ENCODE measurements at regions not wholly inside any gene's neighbourhood (a gene's known extent, or its start where the extent isn't known, plus 50 kb on each side); places are given as distances from the start of the nearest gene placed in this dataset.

DNA sequence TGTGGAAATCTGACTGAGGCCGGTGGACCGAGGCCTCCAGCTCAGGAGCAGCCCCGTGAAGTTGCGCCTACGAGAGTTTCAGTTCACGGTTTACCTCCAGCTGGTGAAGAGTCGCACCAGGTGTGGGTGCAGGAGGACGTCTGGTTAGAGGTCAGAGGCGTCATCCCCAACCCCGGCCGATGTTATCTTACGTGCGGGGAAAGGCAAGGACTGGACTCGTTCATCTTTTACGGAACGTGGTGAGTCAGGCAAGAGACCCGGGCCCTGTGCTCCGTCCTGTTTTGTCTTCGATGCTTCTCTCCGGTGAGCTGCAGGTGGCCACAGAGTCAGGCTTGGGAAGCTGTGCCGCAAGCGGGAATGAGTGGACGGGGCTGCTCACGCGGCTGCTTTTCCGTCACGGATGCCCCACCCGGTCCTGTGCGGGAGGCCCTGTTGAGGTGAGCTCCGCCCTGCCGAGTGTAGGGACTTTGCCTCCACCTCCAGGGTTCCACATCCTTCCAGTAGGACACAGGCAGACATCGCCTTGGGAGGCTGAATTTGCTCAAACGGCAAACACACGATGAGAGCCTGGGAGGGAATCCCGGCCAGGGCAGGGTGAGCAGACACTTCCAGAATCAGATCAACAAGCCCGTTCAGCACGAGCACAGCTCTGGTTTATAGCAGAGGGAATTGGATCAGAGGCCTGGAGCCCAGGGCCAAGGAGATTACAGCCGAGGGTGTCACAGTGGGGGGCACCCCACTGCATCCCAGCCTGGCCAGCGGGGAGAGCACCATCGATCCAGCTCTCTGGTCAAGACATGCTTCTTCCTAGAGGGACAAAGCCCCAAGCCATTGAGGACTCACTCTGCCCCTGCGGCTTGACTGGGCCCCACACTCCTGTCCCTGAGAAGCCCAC is 50.1 kb upstream of the INPP5A start:
- no peaks in the 10 kb centered on the region for H4K20me1 ChIP-seq (ENCODE audit: insufficient read depth)
- no peaks in the 10 kb centered on the region for H3K79me2 ChIP-seq (ENCODE audit: low read depth)
- CTCF ChIA-PET = no interaction called here
- H3K27me3 ChIP-seq (ENCODE audit: insufficient read depth, low read depth) = peaks cover 1% of the 10 kb centered on the region; the same call in 1 of the 2 replicates
- no peak overlapping the region for H2AFZ ChIP-seq
- H3K27ac ChIP-seq = no peak overlapping the region
- intact Hi-C loops (cut with micrococcal nuclease; ENCODE audit: unreplicated experiment) = no loop called here
- H3K9me3 ChIP-seq (ENCODE audit: insufficient read depth, low read depth) = no peaks in the 10 kb centered on the region
- no peaks in the 10 kb centered on the region for H3K4me1 ChIP-seq (replicated peaks; ENCODE audit: insufficient read depth)
- POLR2A ChIA-PET (ENCODE audit: unreplicated experiment) = no interaction called here
- no peaks in the 10 kb centered on the region for H3K36me3 ChIP-seq (ENCODE audit: low read depth)
- no peak overlapping the region for H3K4me3 ChIP-seq
- no peaks in the 10 kb centered on the region for H3K9me2 ChIP-seq (ENCODE audit: insufficient read depth)
- no peak overlapping the region for H3K4me2 ChIP-seq
- DNase-seq = no peak
- TF ChIP-seq, protein P1, sequence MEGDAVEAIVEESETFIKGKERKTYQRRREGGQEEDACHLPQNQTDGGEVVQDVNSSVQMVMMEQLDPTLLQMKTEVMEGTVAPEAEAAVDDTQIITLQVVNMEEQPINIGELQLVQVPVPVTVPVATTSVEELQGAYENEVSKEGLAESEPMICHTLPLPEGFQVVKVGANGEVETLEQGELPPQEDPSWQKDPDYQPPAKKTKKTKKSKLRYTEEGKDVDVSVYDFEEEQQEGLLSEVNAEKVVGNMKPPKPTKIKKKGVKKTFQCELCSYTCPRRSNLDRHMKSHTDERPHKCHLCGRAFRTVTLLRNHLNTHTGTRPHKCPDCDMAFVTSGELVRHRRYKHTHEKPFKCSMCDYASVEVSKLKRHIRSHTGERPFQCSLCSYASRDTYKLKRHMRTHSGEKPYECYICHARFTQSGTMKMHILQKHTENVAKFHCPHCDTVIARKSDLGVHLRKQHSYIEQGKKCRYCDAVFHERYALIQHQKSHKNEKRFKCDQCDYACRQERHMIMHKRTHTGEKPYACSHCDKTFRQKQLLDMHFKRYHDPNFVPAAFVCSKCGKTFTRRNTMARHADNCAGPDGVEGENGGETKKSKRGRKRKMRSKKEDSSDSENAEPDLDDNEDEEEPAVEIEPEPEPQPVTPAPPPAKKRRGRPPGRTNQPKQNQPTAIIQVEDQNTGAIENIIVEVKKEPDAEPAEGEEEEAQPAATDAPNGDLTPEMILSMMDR (conservative IDR thresholded peaks at IDR 0.05) = no peak
- TF ChIP-seq EZH2 (IDR thresholded peaks at IDR 0.05; ENCODE audit: low read depth) = no peak
- no TSS peak for BruUV-seq (replicated peaks)
- H3F3A ChIP-seq (ENCODE audit: insufficient read depth, low read depth) = no peaks in the 10 kb centered on the region
